H1 (cell line): ENCODE measurements at regions not wholly inside any gene's neighbourhood (a gene's known extent, or its start where the extent isn't known, plus 50 kb on each side); places are given as distances from the start of the nearest gene placed in this dataset.

ENCODE experiments used
- CTCF ChIA-PET: fragments of 300-600 bp; sonication (Branson Sonifier 250); formaldehyde crosslinking; loops from one replicate; lab custom pipeline; 2021; ENCODE audit not compliant: partially characterized antibody; lab: Charles Lee
- POLR2A ChIA-PET: fragments of 300-600 bp; sonication (Branson Sonifier 250); formaldehyde crosslinking; loops from one replicate; lab custom pipeline; 2021; ENCODE audit warnings: inconsistent platforms; ENCODE audit not compliant: partially characterized antibody; lab: Charles Lee
- DNase-seq, 2 experiments: peaks; one replicate each; pipeline versions ENCODE4 v3.0.0 to v3.0.0-alpha.2; 2010 to 2022; ENCODE audit warnings: low spot score in 2 of 2, low read depth in 1 of 2, mixed read lengths in 1 of 2
- FAIRE-seq: peaks from 2 replicates; lab custom pipeline; 2011; peaks lifted over from hg19 to GRCh38; lab: Jason Lieb, UNC
- H2AFZ ChIP-seq: 2 replicates; pipeline ENCODE4 v1.8.1; 2012; ENCODE audit warnings: low read length, inconsistent platforms
- H2AK5ac ChIP-seq: 2 replicates; pipeline ENCODE4 v1.6.1; 2013; ENCODE audit warnings: low read depth, low read length
- H2BK120ac ChIP-seq: replicated peaks from 2 replicates; pipeline ENCODE3; 2013; ENCODE audit warnings: low read depth, low read length, inconsistent platforms
- H2BK12ac ChIP-seq: 2 replicates; pipeline ENCODE4 v1.6.1; 2013; ENCODE audit warnings: low read depth, low read length
- H2BK15ac ChIP-seq: 2 replicates; pipeline ENCODE4 v1.6.1; 2013; ENCODE audit warnings: low read length
- H2BK20ac ChIP-seq: 2 replicates; pipeline ENCODE4 v1.6.1; 2013; ENCODE audit warnings: low read length
- H2BK5ac ChIP-seq: 2 replicates; pipeline ENCODE4 v1.6.1; 2013; ENCODE audit warnings: low read depth, low read length
- H3K14ac ChIP-seq: 2 replicates; pipeline ENCODE4 v1.6.1; 2013; ENCODE audit warnings: inconsistent platforms; ENCODE audit not compliant: insufficient read length
- H3K18ac ChIP-seq: 2 replicates; pipeline ENCODE4 v1.6.1; 2013; ENCODE audit warnings: low read length; ENCODE audit errors: extremely low read depth
- H3K23ac ChIP-seq: 2 replicates; pipeline ENCODE4 v1.6.1; 2013; ENCODE audit warnings: inconsistent platforms; ENCODE audit not compliant: insufficient read length
- H3K23me2 ChIP-seq: 2 replicates; pipeline ENCODE4 v1.6.1; 2013; ENCODE audit warnings: low read depth, low read length
- H3K27ac ChIP-seq: 2 replicates; pipeline ENCODE4 v1.6.1; 2011; ENCODE audit warnings: low read depth, low read length, inconsistent platforms
- H3K27me3 ChIP-seq, 4 experiments: replicated peaks in 1 of 4; 1 replicate in 1 of 4; 2 replicates in 3 of 4; pipeline versions ENCODE4 v1.6.1 to v1.8.1; 2011 to 2013; ENCODE audit warnings: low read length in 3 of 4, mild to moderate bottlenecking in 3 of 4, inconsistent platforms in 2 of 4, mixed read lengths in 2 of 4, moderate library complexity in 1 of 4; ENCODE audit not compliant: control insufficient read depth in 3 of 4, insufficient read depth in 3 of 4; ENCODE audit errors: extremely low read depth in 1 of 4
- H3K36me3 ChIP-seq, 4 experiments: 2 replicates each; pipeline versions ENCODE4 v1.6.1 to v1.8.1; 2011 to 2013; ENCODE audit warnings: mild to moderate bottlenecking in 4 of 4, low read length in 3 of 4, moderate library complexity in 2 of 4, control low read depth in 1 of 4, inconsistent platforms in 1 of 4; ENCODE audit not compliant: insufficient read depth in 4 of 4, control insufficient read depth in 2 of 4
- H3K4ac ChIP-seq: replicated peaks from 2 replicates; pipeline ENCODE3; 2013; ENCODE audit warnings: low read length, low read depth, mixed read lengths, inconsistent platforms; ENCODE audit not compliant: insufficient read length
- H3K4me1 ChIP-seq, 4 experiments: replicated peaks in 1 of 4; 1 replicate in 1 of 4; 2 replicates in 3 of 4; pipeline versions ENCODE4 v1.6.1 to v1.8.1; 2011 to 2013; ENCODE audit warnings: low read length in 3 of 4, inconsistent platforms in 2 of 4, mixed read lengths in 1 of 4; ENCODE audit not compliant: insufficient read depth in 4 of 4, control insufficient read depth in 3 of 4
- H3K4me2 ChIP-seq, 2 experiments: 2 replicates each; pipeline versions ENCODE4 v1.6.1 to v1.8.1; 2011 to 2013; ENCODE audit warnings: low read depth in 2 of 2, low read length in 2 of 2, control low read depth in 1 of 2, inconsistent platforms in 1 of 2, mild to moderate bottlenecking in 1 of 2; ENCODE audit not compliant: insufficient read depth in 1 of 2
- H3K4me3 ChIP-seq, 4 experiments: fragments of 200-600, 300-600 bp in 1 of 4; sonication (generic), shearing (Covaris generic), sonication (Bioruptor Twin) in 1 of 4; 2 replicates each; pipeline versions ENCODE4 v1.5.1 to v1.8.1; 2011 to 2016; ENCODE audit warnings: low read length in 4 of 4, low read depth in 3 of 4, control low read depth in 2 of 4, inconsistent platforms in 2 of 4, mild to moderate bottlenecking in 2 of 4, mixed read lengths in 1 of 4, moderate library complexity in 1 of 4; ENCODE audit not compliant: insufficient read depth in 2 of 4; ENCODE audit errors: extremely low read depth in 1 of 4
- H3K56ac ChIP-seq: replicated peaks from 2 replicates; pipeline ENCODE3; 2013; ENCODE audit warnings: low read depth, mild to moderate bottlenecking, mixed read lengths, low read length, inconsistent platforms; ENCODE audit not compliant: insufficient read length
- H3K79me1 ChIP-seq: 2 replicates; pipeline ENCODE4 v1.6.1; 2013; ENCODE audit warnings: low read depth, low read length, control low read depth
- H3K79me2 ChIP-seq, 2 experiments: 2 replicates each; pipeline versions ENCODE4 v1.6.1 to v1.8.1; 2012 to 2013; ENCODE audit warnings: low read length in 2 of 2, mild to moderate bottlenecking in 2 of 2, inconsistent platforms in 1 of 2; ENCODE audit not compliant: insufficient read depth in 2 of 2, control insufficient read depth in 1 of 2
- H3K9ac ChIP-seq, 4 experiments: replicated peaks in 1 of 4; 1 replicate in 1 of 4; 2 replicates in 3 of 4; pipeline versions ENCODE4 v1.6.1 to v1.8.1; 2011 to 2013; ENCODE audit warnings: low read depth in 3 of 4, low read length in 3 of 4, control low read depth in 2 of 4, mild to moderate bottlenecking in 2 of 4, moderate library complexity in 2 of 4, inconsistent platforms in 1 of 4; ENCODE audit errors: extremely low read depth in 1 of 4
- H3K9me3 ChIP-seq, 2 experiments: 2 replicates each; pipeline versions ENCODE4 v1.6.1 to v1.8.1; 2012 to 2013; ENCODE audit warnings: mild to moderate bottlenecking in 2 of 2, moderate library complexity in 2 of 2, control low read depth in 1 of 2, inconsistent platforms in 1 of 2, low read depth in 1 of 2, low read length in 1 of 2, mixed read lengths in 1 of 2; ENCODE audit not compliant: insufficient read depth in 2 of 2
- H4K20me1 ChIP-seq, 2 experiments: replicated peaks in 1 of 2; 2 replicates each; pipeline versions ENCODE3 to v1.8.1; 2011 to 2013; ENCODE audit warnings: inconsistent platforms in 2 of 2, low read length in 2 of 2, mild to moderate bottlenecking in 1 of 2; ENCODE audit not compliant: insufficient read depth in 2 of 2, control insufficient read depth in 1 of 2
- H4K5ac ChIP-seq: 2 replicates; pipeline ENCODE4 v1.6.1; 2013; ENCODE audit warnings: low read length, low read depth, mixed read lengths, inconsistent platforms; ENCODE audit not compliant: insufficient read length
- H4K8ac ChIP-seq: 2 replicates; pipeline ENCODE4 v1.8.0; 2013; ENCODE audit warnings: mild to moderate bottlenecking, moderate library complexity, low read length, inconsistent platforms; ENCODE audit not compliant: insufficient read depth; ENCODE audit errors: extremely low read depth
- H4K91ac ChIP-seq: replicated peaks from 2 replicates; pipeline ENCODE3; 2013; ENCODE audit warnings: low read length, mixed read lengths, inconsistent platforms; ENCODE audit not compliant: insufficient read length
- GTF2F1 ChIP-seq: IDR thresholded peaks from 2 replicates; pipeline ENCODE4 v1.6.1; 2012; ENCODE audit warnings: low read depth, low read length, improper control_type of control experiment, borderline replicate concordance
- MAFK ChIP-seq: IDR thresholded peaks from 2 replicates; pipeline ENCODE4 v1.6.1; 2012; ENCODE audit warnings: low read depth, mild to moderate bottlenecking, improper control_type of control experiment, low read length
- MAX ChIP-seq: IDR thresholded peaks from 2 replicates; pipeline ENCODE4 v1.6.1; 2012; ENCODE audit warnings: inconsistent platforms
- NANOG ChIP-seq: IDR thresholded peaks from 2 replicates; pipeline ENCODE4 v1.6.1; 2011; ENCODE audit warnings: low read length, low read depth, mild to moderate bottlenecking, inconsistent platforms; ENCODE audit not compliant: insufficient read depth, poor library complexity, severe bottlenecking
- RAD21 ChIP-seq, 2 experiments: IDR thresholded peaks in 1 of 2; conservative IDR thresholded peaks in 1 of 2; 2 replicates each; pipeline ENCODE4 v1.6.1; 2011; ENCODE audit warnings: low read depth in 2 of 2, low read length in 2 of 2, improper control_type of control experiment in 1 of 2, inconsistent platforms in 1 of 2, mild to moderate bottlenecking in 1 of 2, moderate library complexity in 1 of 2
- RNF2 ChIP-seq: fragments of 200-900, 300-1000 bp; sonication (generic); IDR thresholded peaks from 2 replicates; pipeline ENCODE4 v1.7.1; 2016; ENCODE audit warnings: borderline replicate concordance, low read depth, mild to moderate bottlenecking, antibody characterized with exemption, low read length; ENCODE audit not compliant: poor library complexity, severe bottlenecking; ENCODE audit errors: missing control alignments
- SRF ChIP-seq: IDR thresholded peaks from 2 replicates; pipeline ENCODE4 v1.6.1; 2011; ENCODE audit warnings: mild to moderate bottlenecking, low read depth, low read length, moderate library complexity
- TEAD4 ChIP-seq: IDR thresholded peaks from 2 replicates; pipeline ENCODE4 v1.6.1; 2012; ENCODE audit warnings: low read depth, low read length, inconsistent platforms, mixed read lengths
- USF2 ChIP-seq: IDR thresholded peaks from 2 replicates; pipeline ENCODE4 v1.6.1; 2011; ENCODE audit warnings: low read length, improper control_type of control experiment
- YY1 ChIP-seq: IDR thresholded peaks from 2 replicates; pipeline ENCODE4 v1.6.1; 2011; ENCODE audit warnings: low read depth, mild to moderate bottlenecking, low read length
- WGBS, 2 experiments: shearing (Covaris generic) in 1 of 2; methylation state at CpG; one replicate each; pipeline versions ENCODE4 v1.1.6 to v1.1.7; 2013 to 2015; ENCODE audit warnings: low lambda C conversion rate in 2 of 2, mixed read lengths in 2 of 2, inconsistent platforms in 1 of 2, low coverage in 1 of 2, missing lambda C conversion rate in 1 of 2; ENCODE audit not compliant: insufficient replicate concordance in 2 of 2, insufficient coverage in 1 of 2, insufficient read length in 1 of 2; ENCODE audit errors: extremely low coverage in 1 of 2, missing lambda C conversion rate in 1 of 2; 5-methylcytosine and 5-hydroxymethylcytosine counted together

- TF ChIP-seq TEAD4 (no peak), RNF2 (no peak), YY1 (no peak), GTF2F1 (no peak), MAFK (no peak), USF2 (no peak), NANOG (no peak), RAD21 (IDR thresholded peaks at IDR 0.05 in 1 of 2, conservative IDR thresholded peaks at IDR 0.05 in 1 of 2; ENCODE audit: low read depth in 2 of 2, low read length in 2 of 2) (no peak), SRF (no peak), MAX (no peak)
- no peak overlapping the region for H3K4ac ChIP-seq
- H2BK15ac ChIP-seq, result no peak overlapping the region
- H3K18ac ChIP-seq, result no peak overlapping the region
- no peaks in the 10 kb centered on the region for H3K79me2 ChIP-seq
- H2AK5ac ChIP-seq, result no peak overlapping the region
- H3K9ac ChIP-seq, result no peak overlapping the region
- no peaks in the 10 kb centered on the region for H4K20me1 ChIP-seq
- ChIA-PET CTCF (no interaction called here), POLR2A (no interaction called here)
- H2AFZ ChIP-seq, result peak overlapping the region; percentile 21; the same call in 1 of the 2 replicates
- H3K9me3 ChIP-seq, result no peaks in the 10 kb centered on the region
- no peak overlapping the region for H3K4me2 ChIP-seq
- WGBS, 2 experiments, result 96% methylated on average over 6 of the region's 6 CpGs; no CpG with 5 or more reads in 1 of the 2 experiments
- H3K23me2 ChIP-seq, result no peaks in the 10 kb centered on the region
- no peaks in the 10 kb centered on the region for H3K36me3 ChIP-seq
- DNase-seq (no peak), FAIRE-seq (no peak)
- H3K27me3 ChIP-seq, result no peaks in the 10 kb centered on the region
- no peak overlapping the region for H2BK120ac ChIP-seq
- no peak overlapping the region for H3K23ac ChIP-seq
- no peak overlapping the region for H3K4me3 ChIP-seq
- H3K56ac ChIP-seq, result no peak overlapping the region
- no peak overlapping the region for H3K14ac ChIP-seq
- no peak overlapping the region for H4K5ac ChIP-seq
- H4K8ac ChIP-seq, result no peak overlapping the region
- no peak overlapping the region for H4K91ac ChIP-seq
- no peak overlapping the region for H2BK20ac ChIP-seq
- H2BK5ac ChIP-seq, result no peak overlapping the region
- H3K27ac ChIP-seq, result no peak overlapping the region
- no peak overlapping the region for H2BK12ac ChIP-seq
- no peaks in the 10 kb centered on the region for H3K79me1 ChIP-seq
- peaks cover 0 to 1% (median 0%) of the 10 kb centered on the region in 4 experiments; a peak in 1 of 7 replicates for H3K4me1 ChIP-seq
Observed at GRCh38 chr1:195965475-195965874, 642.8 kb downstream of the KCNT2 start.
